Stimulated activated CD8-positive, alpha-beta memory T cell treated with anti-CD3 and anti-CD28 coated beads, Interleukin-15, amount 100 ng/mL, for 1 hour (primary cell): ENCODE measurements at regions not wholly inside any gene's neighbourhood (a gene's known extent, or its start where the extent isn't known, plus 50 kb on each side); places are given as distances from the start of the nearest gene placed in this dataset.

Experiments used
- DNase-seq: peaks from one replicate; pipeline ENCODE4 v3.0.0-alpha.2; 2020; ENCODE audit warnings: low read depth

DNA sequence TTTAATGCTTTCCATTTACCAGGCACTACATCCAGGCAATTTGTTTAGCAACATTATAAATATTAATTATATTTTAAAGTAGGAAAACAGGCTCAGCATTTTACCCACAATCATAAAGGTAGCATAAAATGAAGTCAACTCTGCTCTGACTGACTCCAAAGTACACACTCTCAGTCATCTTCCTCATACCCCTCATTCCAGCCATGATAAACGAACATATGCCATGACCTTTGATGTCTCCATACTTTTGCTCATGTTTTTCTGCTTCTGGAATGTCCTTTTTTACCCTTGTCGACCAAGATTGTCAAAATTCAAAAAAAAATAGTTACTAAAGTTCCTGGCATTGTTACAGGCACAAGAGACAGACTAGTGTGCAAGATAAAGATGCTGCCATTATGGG lies 77.7 kb upstream of the SOX6 start:
- DNase-seq, result no peak

DNA sequence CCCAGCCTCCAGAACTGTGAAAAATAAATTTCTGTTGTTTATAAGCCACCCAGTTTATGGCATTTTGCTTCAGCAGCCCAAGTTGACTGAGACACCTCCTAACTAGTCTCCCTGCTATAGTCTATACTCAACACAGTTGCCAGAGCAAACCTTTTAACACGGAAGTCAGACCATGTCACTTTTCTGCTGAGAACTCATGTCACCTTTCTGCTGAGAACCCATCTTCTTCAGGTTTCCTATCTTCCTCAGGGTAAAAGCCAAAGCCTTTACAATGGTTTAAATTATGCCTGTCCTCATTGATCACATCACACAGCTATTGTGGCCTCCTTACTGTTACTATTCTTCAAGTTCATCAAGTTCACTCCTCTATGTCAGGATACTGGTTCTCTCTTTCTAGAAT lies 74.3 kb upstream of the SOX6 start:
- no peak for DNase-seq

DNA sequence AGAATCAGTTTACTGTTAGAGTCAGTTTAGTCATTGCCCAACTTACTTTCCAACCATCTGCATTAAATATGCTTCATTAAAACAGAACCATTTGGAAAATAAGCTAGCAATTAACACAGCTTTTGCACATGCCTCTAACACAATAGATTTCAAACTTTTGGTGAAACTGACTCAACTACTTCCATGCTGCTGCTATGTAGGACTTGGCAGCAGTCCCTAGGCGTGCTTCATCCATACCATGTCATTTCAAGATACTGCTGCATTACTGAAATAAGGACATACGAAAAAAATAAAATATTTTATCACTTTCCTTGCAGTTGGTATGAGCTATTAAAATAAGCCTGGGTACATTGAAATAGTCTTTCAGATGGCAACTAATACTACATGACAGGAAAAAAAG lies 65.5 kb upstream of the SOX6 start:
- no peak for DNase-seq

DNA sequence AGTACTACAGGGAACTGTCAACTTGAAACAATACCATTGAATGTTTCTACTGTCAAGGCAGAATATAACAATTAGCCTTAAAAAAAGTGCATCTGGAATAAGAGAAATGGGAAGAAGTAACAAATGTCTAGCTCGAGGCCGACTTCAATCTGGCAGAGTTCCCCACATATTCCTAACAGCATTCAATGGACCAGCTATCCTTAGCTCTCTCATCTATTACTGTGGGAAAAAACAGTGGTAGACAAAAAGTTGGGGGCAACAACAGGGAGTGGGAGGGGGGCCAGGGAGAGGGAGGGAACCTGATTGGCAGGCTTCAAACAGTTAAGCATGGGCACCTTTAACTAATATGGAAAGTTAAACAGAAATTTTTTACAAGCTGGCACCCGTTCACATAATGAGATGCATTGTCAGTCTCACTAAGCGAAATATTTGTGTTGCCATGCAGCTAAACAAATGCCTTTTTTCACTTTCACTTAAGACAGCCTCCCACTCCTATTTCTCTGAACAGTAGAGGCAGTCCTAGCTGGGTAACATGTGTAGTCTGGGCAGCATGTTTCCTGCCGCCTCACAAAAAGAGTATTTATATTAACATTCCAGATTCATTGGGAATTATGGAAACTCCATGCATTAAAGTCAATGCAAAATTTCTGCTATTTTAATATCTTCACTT lies 62.2 kb upstream of the SOX6 start:
- DNase-seq, result no peak

DNA sequence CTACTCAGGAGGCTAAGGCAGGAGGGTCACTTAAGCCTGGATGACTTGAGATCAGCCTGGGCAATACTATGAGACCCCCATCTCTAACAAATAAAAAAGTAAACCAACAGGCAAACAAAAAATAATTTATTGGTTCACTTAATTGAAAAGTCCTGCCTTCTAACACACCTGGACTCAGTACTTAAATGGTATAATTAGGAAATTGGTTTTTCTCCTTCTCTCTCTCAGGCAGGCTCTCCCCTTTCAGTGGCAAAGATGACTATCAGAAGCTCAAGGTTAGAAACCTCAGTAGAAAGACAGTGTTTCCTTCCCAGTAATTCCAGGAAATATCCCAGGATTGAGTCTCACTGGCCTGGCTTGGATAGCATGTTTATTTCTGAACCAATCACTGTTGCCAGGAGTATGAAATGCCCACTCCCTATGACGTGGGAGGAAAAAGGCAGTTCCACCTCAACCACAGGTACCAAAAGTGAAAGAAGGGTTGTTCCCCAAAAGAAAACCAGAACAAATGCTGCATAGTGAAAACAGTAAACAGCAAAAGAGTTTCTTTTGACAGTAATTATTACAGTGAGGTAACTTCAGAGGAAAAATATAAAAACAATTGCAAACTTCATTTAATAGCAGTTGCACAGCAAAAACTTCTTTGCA lies 56.3 kb upstream of the SOX6 start:
- no peak for DNase-seq

DNA sequence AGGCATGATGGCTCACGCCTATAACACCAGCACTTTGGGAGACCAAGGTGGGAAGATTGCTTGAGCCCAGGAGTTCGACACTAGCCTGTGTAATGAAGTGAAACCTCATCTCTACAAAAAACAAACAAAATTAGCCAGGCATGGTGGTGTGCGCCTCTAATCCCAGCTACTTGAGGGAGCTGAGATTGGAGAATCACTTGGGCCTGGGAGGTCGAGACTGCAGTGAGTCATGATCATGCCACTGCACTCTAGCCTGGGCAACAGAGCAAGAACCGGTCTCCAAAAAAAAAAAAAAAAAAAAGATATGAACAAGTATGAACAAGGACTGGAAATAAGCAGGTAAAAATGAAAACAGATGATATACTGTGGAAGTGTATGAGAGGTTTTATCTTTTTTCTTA lies 54.1 kb upstream of the SOX6 start:
- DNase-seq, result no peak

DNA sequence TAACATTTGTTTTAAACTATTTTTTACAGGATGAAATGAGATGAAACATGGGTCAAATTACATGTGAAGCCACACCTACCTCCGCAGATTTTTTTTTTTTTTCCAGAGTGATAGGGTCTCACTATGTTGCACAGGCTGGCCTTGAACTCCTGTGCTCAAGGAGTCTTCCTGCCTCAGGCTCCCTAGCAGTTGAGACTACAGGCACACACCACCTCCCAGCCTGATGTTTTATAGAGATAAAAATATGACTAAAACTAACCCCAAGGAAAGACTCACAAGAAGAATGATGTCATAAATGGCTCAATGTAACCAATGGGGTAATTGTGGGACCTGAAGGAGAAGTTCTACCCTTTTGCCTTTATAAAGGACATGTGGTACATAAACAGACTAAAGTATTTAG lies 52.3 kb upstream of the SOX6 start:
- no peak for DNase-seq

DNA sequence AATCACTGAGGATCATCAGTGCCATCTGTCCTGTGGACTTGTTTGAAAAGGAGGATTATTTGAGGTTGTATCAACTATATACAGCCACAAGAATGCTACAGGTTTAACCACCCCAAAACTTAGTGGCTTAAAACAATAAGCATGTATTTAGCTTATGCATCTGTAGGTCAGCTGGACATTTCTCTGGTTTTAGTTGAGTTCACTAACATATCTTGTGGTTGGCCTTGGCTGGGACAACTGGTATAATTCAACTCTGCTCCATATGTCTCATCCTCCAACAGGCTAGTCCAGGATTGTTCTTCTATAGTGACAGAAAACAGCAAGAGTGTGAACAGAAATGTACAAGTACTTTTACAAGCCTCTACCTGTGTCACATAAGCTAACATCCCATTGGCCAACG lies 49.9 kb upstream of the SOX6 start:
- DNase-seq, result no peak
